HEK293T (cell line): ENCODE measurements at regions not wholly inside any gene's neighbourhood (a gene's known extent, or its start where the extent isn't known, plus 50 kb on each side); places are given as distances from the start of the nearest gene placed in this dataset.

Experiments used
- CTCF ChIA-PET: fragments of 350-600 bp; formaldehyde crosslinking; extraction: SDS; loops from one replicate; lab custom pipeline; 2021; ENCODE audit warnings: antibody characterized with exemption, inconsistent platforms; lab: Yijun Ruan, JAX
- POLR2A ChIA-PET: fragments of 350-600 bp; formaldehyde crosslinking; extraction: SDS; loops from one replicate; lab custom pipeline; 2020; ENCODE audit warnings: antibody characterized with exemption, inconsistent platforms; lab: Yijun Ruan, JAX
- DNase-seq: peaks from one replicate; pipeline ENCODE4 v3.0.0; 2012; ENCODE audit warnings: mixed read lengths; ENCODE audit errors: extremely low spot score
- ARNT ChIP-seq: fragments of 450-650 bp; IDR thresholded peaks from 2 replicates; pipeline ENCODE4 v1.6.1; 2017; ENCODE audit warnings: mild to moderate bottlenecking
- BHLHE40 ChIP-seq: fragments of 450-650 bp; IDR thresholded peaks from 2 replicates; pipeline ENCODE4 v1.6.1; 2016; ENCODE audit warnings: mild to moderate bottlenecking, moderate library complexity, borderline replicate concordance
- CTBP1 ChIP-seq: fragments of 450-650 bp; IDR thresholded peaks from 2 replicates; pipeline ENCODE4 v1.6.1; 2016; ENCODE audit warnings: borderline replicate concordance
- ELF4 ChIP-seq: fragments of 450-650 bp; IDR thresholded peaks from 2 replicates; pipeline ENCODE4 v1.6.1; 2017; ENCODE audit warnings: antibody characterized with exemption
- FOXA1 ChIP-seq: fragments of 450-650 bp; IDR thresholded peaks from 2 replicates; pipeline ENCODE4 v1.6.1; 2016; ENCODE audit warnings: mild to moderate bottlenecking
- FOXK2 ChIP-seq: fragments of 450-650 bp; IDR thresholded peaks from 2 replicates; pipeline ENCODE4 v1.6.1; 2016; ENCODE audit warnings: mild to moderate bottlenecking
- FOXM1 ChIP-seq: fragments of 450-650 bp; IDR thresholded peaks from 2 replicates; pipeline ENCODE4 v1.6.1; 2017; ENCODE audit warnings: mild to moderate bottlenecking, borderline replicate concordance
- HDGF ChIP-seq: fragments of 450-650 bp; IDR thresholded peaks from 2 replicates; pipeline ENCODE4 v1.6.1; 2017; ENCODE audit warnings: antibody characterized with exemption, borderline replicate concordance
- L3MBTL2 ChIP-seq: fragments of 450-650 bp; conservative IDR thresholded peaks from 2 replicates; pipeline ENCODE4 v1.6.1; 2016; ENCODE audit warnings: mild to moderate bottlenecking
- LEF1 ChIP-seq: fragments of 450-650 bp; IDR thresholded peaks from 2 replicates; pipeline ENCODE4 v1.6.1; 2017; ENCODE audit warnings: mild to moderate bottlenecking, borderline replicate concordance
- NFRKB ChIP-seq: fragments of 450-650 bp; IDR thresholded peaks from 2 replicates; pipeline ENCODE4 v1.6.1; 2016; ENCODE audit warnings: mild to moderate bottlenecking, moderate library complexity
- SP1 ChIP-seq: fragments of 450-650 bp; IDR thresholded peaks from 2 replicates; pipeline ENCODE4 v1.6.1; 2017
- SUZ12 ChIP-seq: fragments of 450-650 bp; IDR thresholded peaks from 2 replicates; pipeline ENCODE4 v1.6.1; 2016; ENCODE audit warnings: mild to moderate bottlenecking
- TARDBP ChIP-seq: fragments of 450-650 bp; IDR thresholded peaks from 2 replicates; pipeline ENCODE4 v1.6.1; 2016
- ZNF384 ChIP-seq: fragments of 450-650 bp; IDR thresholded peaks from 2 replicates; pipeline ENCODE4 v1.6.1; 2016
- TF ChIP-seq, protein P1 (sequence below): fragments of 450-650 bp; IDR thresholded peaks from 2 replicates; pipeline ENCODE4 v1.6.1; 2016

GRCh38 chr18:10077986-10078385, 164.2 kb downstream of the VAPA start:
- TF ChIP-seq SUZ12 (no peak), CTBP1 (no peak), FOXM1 (no peak)
- POLR2A ChIA-PET = no interaction called here
- CTCF ChIA-PET = no interaction called here

GRCh38 chr18:10080372-10080771, 166.6 kb downstream of the VAPA start:
- ChIA-PET CTCF (no interaction called here), POLR2A (no interaction called here)
- DNase-seq = no peak
- TF ChIP-seq L3MBTL2 = no peak
- no peak for TF ChIP-seq ELF4
- no peak for TF ChIP-seq FOXA1
- no peak for TF ChIP-seq TARDBP
- no peak for TF ChIP-seq ARNT
- no peak for TF ChIP-seq BHLHE40
- TF ChIP-seq CTBP1 = no peak
- no peak for TF ChIP-seq ZNF384
- no peak for TF ChIP-seq FOXK2
- TF ChIP-seq LEF1 = no peak
- TF ChIP-seq FOXM1 = no peak

More at GRCh38 chr18:10077986-10078385, 164.2 kb downstream of the VAPA start:
- no peak for DNase-seq

DNA sequence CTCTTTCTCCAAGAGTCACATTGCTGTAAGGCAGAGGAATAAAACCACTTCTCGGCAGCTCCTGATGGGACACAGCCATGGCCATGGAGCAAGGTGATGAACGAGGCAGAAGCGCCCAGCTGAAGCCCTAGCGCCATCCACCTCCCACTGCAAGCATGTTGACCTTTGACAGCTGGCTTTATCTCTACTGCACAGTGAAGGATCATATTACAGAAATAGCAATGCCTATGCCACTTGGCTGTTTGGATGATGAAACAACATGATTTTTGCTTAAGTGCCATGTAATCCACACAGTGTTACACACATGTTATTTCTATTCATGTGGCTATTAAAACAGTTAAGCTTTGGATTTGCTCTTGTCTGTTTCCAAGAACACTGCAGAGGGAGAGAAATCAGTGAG, 167.7 kb downstream of the VAPA start:
- POLR2A ChIA-PET = no interaction called here
- DNase-seq = no peak
- TF ChIP-seq TARDBP (no peak), NFRKB (no peak)
- CTCF ChIA-PET = no interaction called here

- TF ChIP-seq TARDBP (no peak), ZNF384 (no peak), ARNT (no peak), HDGF (no peak), SUZ12 (no peak), FOXK2 (no peak), FOXM1 (no peak), LEF1 (no peak), ELF4 (no peak), NFRKB (no peak), FOXA1 (no peak), SP1 (no peak)
- TF ChIP-seq, protein P1, sequence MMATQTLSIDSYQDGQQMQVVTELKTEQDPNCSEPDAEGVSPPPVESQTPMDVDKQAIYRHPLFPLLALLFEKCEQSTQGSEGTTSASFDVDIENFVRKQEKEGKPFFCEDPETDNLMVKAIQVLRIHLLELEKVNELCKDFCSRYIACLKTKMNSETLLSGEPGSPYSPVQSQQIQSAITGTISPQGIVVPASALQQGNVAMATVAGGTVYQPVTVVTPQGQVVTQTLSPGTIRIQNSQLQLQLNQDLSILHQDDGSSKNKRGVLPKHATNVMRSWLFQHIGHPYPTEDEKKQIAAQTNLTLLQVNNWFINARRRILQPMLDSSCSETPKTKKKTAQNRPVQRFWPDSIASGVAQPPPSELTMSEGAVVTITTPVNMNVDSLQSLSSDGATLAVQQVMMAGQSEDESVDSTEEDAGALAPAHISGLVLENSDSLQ = no peak
- CTCF ChIA-PET = no interaction called here
- DNase-seq = no peak
- POLR2A ChIA-PET = no interaction called here
These were observed 171.6 kb downstream of the VAPA start for GRCh38 chr18:10085416-10085815.

- no peak for TF ChIP-seq TARDBP
- CTCF ChIA-PET = no interaction called here
- POLR2A ChIA-PET = no interaction called here
- no peak for DNase-seq
These were observed 172.1 kb downstream of the VAPA start for GRCh38 chr18:10085876-10086275.

DNA sequence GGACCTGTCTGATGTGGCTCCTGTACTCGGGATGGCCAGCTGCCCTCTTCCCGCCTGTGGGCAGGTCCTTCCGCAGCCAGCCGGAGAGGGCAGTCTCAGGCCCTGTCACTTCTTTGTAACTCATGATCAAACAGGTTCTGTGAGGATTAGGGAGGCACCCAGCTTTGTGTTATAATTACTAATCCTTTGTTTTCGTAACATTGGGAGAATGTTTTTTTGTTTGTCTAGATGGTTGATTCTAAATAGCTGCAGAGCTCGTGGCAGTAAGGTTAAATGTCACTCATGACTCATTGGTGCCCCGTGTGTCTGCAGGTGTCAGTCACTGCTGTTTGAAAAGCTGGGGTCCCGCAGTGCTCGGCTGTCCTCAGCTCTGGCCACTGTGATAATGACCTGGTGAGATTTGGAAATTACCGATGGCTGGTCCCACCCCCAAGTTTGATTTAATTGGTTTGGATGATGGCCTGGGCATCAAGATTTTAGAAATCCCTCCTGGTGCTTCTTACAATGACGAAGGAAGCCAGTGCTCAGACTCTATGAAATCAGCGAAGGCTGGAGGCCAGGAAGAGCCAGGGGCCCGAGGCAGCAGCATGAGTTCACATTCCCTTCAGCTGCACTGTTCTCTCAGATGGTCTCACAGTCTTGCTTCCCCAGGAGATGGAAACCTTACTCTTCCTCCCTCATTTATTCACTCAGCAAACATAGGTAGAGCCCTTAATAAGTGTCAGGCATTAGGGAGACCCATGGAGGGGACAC, 172.8 kb downstream of the VAPA start:
- ChIA-PET POLR2A (no interaction called here), CTCF (no interaction called here)
- no peak for TF ChIP-seq ZNF384
- TF ChIP-seq, protein P1 = 0 out of 2 replicates have a peak, but pooled peaks have one; percentile 6
- DNase-seq = no peak

DNA sequence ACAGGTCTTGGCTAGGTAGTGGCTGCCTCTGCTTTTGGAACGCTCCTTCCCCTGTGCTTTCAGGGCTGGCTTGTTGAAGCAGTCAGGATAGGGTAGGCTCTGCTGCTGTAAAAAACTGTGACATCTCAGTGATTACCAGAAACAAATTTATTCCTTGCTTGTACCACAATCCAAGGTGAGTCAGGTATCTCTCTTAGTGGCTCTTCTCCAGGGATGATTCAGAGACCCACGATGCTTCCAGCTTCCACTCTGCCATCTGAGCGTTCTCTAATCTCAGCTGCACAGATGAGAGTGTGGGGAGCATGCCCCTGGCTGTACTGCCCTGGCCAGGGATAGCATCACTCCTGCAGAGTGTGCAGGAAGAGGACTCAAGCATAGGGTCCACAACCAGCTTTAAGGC, 174.9 kb downstream of the VAPA start:
- TF ChIP-seq, protein P1 = no peak
- no peak for TF ChIP-seq SUZ12
- TF ChIP-seq ELF4 = no peak
- TF ChIP-seq FOXM1 = no peak
- ChIA-PET CTCF (no interaction called here), POLR2A (no interaction called here)
- no peak for DNase-seq

DNA sequence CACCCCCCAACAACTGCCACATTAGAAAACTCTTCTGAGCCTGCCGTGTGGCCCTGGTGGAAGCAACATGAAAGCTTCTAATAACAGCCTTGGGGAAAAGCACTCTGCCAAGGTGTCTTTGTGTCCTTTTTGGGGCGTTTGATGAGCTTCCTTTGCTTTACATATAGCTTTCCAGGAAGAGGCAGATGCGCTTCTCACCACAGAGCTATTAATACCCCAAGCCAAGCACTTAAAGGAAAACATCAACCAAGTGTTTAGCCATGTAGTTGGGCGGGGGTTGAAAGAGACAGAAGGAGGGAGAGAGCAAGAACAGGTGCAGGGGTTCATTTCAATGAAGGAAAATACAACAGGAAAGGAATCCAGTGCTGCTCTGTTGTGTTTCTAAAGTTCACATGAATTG, 176.1 kb downstream of the VAPA start:
- CTCF ChIA-PET = no interaction called here
- no peak for TF ChIP-seq TARDBP
- no peak for TF ChIP-seq ARNT
- TF ChIP-seq L3MBTL2 = no peak
- no peak for TF ChIP-seq HDGF
- no peak for TF ChIP-seq FOXA1
- TF ChIP-seq ELF4 = no peak
- no peak for TF ChIP-seq ZNF384
- TF ChIP-seq SP1 = no peak
- TF ChIP-seq, protein P1 = no peak
- TF ChIP-seq CTBP1 = no peak
- no peak for TF ChIP-seq LEF1
- DNase-seq = no peak
- POLR2A ChIA-PET = no interaction called here
